GM18858 (cell line): ENCODE measurements at regions not wholly inside any gene's neighbourhood (a gene's known extent, or its start where the extent isn't known, plus 50 kb on each side); places are given as distances from the start of the nearest gene placed in this dataset.

ENCODE experiments used
- ATAC-seq: cut with Tn5 transposase; IDR thresholded peaks from one replicate; pipeline ENCODE4 v1.9.1; 2021; ENCODE audit not compliant: unreplicated experiment

- ATAC-seq: no peak
These were observed 200.7 kb upstream of the NPSR1 start for GRCh38 chr7:34457329-34457728.

- no peak for ATAC-seq
These were observed 194.2 kb upstream of the NPSR1 start for GRCh38 chr7:34463830-34464229.

GRCh38 chr7:34471844-34472243 lies 186.2 kb upstream of the NPSR1 start:
- no peak for ATAC-seq

GRCh38 chr7:34486371-34486770 lies 171.6 kb upstream of the NPSR1 start:
- ATAC-seq: no peak

GRCh38 chr7:34487391-34488115 lies 170.5 kb upstream of the NPSR1 start:
- ATAC-seq: no peak

GRCh38 chr7:34488766-34489165 lies 169.3 kb upstream of the NPSR1 start:
- ATAC-seq: no peak

- ATAC-seq: no peak
These were observed 166.1 kb upstream of the NPSR1 start for GRCh38 chr7:34491899-34492298.

GRCh38 chr7:34493752-34494151 lies 164.3 kb upstream of the NPSR1 start:
- no peak for ATAC-seq

- no peak for ATAC-seq
These were observed 160.8 kb upstream of the NPSR1 start for GRCh38 chr7:34497153-34497777.

GRCh38 chr7:34501156-34501555 lies 156.9 kb upstream of the NPSR1 start:
- no peak for ATAC-seq

- no peak for ATAC-seq
These were observed 150.8 kb upstream of the NPSR1 start for GRCh38 chr7:34507191-34507590.

- ATAC-seq: no peak
These were observed 134.6 kb upstream of the NPSR1 start for GRCh38 chr7:34523226-34523918.

- ATAC-seq: no peak
These were observed 127.8 kb upstream of the NPSR1 start for GRCh38 chr7:34530259-34530658.

- no peak for ATAC-seq
These were observed 119.0 kb upstream of the NPSR1 start for GRCh38 chr7:34539003-34539402.

- ATAC-seq: no peak
These were observed 113.4 kb upstream of the NPSR1 start for GRCh38 chr7:34544621-34545020.

- no peak for ATAC-seq
These were observed 107.0 kb upstream of the NPSR1 start for GRCh38 chr7:34550996-34551395.

- ATAC-seq: no peak
These were observed 105.5 kb upstream of the NPSR1 start for GRCh38 chr7:34552502-34552901.

- ATAC-seq: no peak
These were observed 100.0 kb upstream of the NPSR1 start for GRCh38 chr7:34558022-34558421.

GRCh38 chr7:34564091-34564490 lies 93.9 kb upstream of the NPSR1 start:
- ATAC-seq: no peak

- no peak for ATAC-seq
These were observed 90.1 kb upstream of the NPSR1 start for GRCh38 chr7:34567906-34568305.

- ATAC-seq: no peak
These were observed 87.9 kb upstream of the NPSR1 start for GRCh38 chr7:34569975-34570699.

GRCh38 chr7:34575006-34575405 lies 83.0 kb upstream of the NPSR1 start:
- ATAC-seq: no peak
